Neural progenitor cell (in vitro differentiated cells): ENCODE measurements at regions not wholly inside any gene's neighbourhood (a gene's known extent, or its start where the extent isn't known, plus 50 kb on each side); places are given as distances from the start of the nearest gene placed in this dataset.

Experiments used
- CTCF ChIP-seq: fragments of 200-600 bp; sonication (generic); IDR thresholded peaks from 2 replicates; pipeline ENCODE4 v1.5.1; 2017; ENCODE audit warnings: antibody characterized with exemption, mild to moderate bottlenecking
- EZH2 ChIP-seq: fragments of 200-600 bp; sonication (generic); IDR thresholded peaks from 2 replicates; pipeline ENCODE4 v1.6.1; 2017; ENCODE audit warnings: antibody characterized with exemption, mild to moderate bottlenecking, moderate library complexity
- EZH2phosphoT487 ChIP-seq: fragments of 200-600 bp; sonication (generic); IDR thresholded peaks from 2 replicates; pipeline ENCODE4 v1.6.1; 2017; ENCODE audit warnings: antibody characterized with exemption

GRCh38 chr4:60443068-60443467 is 757.1 kb upstream of the ADGRL3 start:
- TF ChIP-seq CTCF: no peak
- TF ChIP-seq EZH2phosphoT487: no peak
- no peak for TF ChIP-seq EZH2
